ENCODE measurements at regions not wholly inside any gene's neighbourhood (a gene's known extent, or its start where the extent isn't known, plus 50 kb on each side); places are given as distances from the start of the nearest gene placed in this dataset.

DNA sequence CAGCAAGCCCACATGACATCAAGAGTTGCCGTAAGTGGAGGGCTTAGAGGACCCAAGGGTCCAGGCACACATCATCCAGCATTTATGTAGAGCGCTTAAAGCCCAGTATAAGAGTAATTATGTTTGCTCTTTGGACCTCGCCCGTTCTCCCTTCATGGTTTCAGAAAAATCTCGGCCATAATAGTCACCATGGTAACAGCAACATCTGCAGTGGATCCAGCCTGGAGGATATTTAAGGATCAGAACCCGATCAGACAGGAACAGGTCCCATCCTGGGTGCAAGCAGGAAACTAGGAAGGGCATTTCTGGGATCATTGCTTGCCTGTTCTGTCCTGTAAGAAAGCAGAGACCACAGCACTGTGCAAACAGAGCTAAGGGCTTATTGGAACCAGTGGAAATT, 89.9 kb upstream of the KAZN start:
- in situ Hi-C loops (cut with MboI; ENCODE audit: low pct_ligation_motif_present in 1 of 4, low pct_unique_long_range_greater_than_20kb in 1 of 4, low sequenced_read_pairs in 3 of 4) (no loop called here), intact Hi-C loops (cut with DNase I; ENCODE audit: low total_unique reads) (no loop called here)
- Histone ChIP-seq H3K27ac (no peak overlapping the region), H3K9me3 (no peaks in the 10 kb centered on the region), H3K4me3 (no peak overlapping the region), H3K4me1 (no peaks in the 10 kb centered on the region), H3K27me3 (no peaks in the 10 kb centered on the region), H3K36me3 (no peaks in the 10 kb centered on the region)
- TF ChIP-seq EP300 (IDR thresholded peaks at IDR 0.05; ENCODE audit: low read depth) (no peak), POLR2AphosphoS5 (IDR thresholded peaks at IDR 0.05) (no peak), POLR2A (IDR thresholded peaks at IDR 0.05) (no peak), CTCF (IDR thresholded peaks at IDR 0.05) (no peak)
- no peak for DNase-seq
- 79% methylated on average over 6 of the region's 6 CpGs; no CpG with 5 or more reads in 1 of the 2 donors for WGBS, 2 donors (ENCODE audit: low coverage in 1 of 2)

- in situ Hi-C loops (cut with MboI; ENCODE audit: low pct_ligation_motif_present in 1 of 4, low pct_unique_long_range_greater_than_20kb in 1 of 4, low sequenced_read_pairs in 3 of 4): no loop called here
- H3K27ac ChIP-seq: no peak overlapping the region
- 65 to 80% methylated on average over 1 to 2 of the region's 2 CpGs for WGBS, 2 donors (ENCODE audit: low coverage in 1 of 2)
These were observed 87.3 kb upstream of the KAZN start for GRCh38 chr1:14511166-14511680.

GRCh38 chr1:14511796-14512585, 86.5 kb upstream of the KAZN start:
- no peak overlapping the region for H3K4me3 ChIP-seq
- in situ Hi-C loops (cut with MboI; ENCODE audit: low pct_ligation_motif_present in 1 of 4, low pct_unique_long_range_greater_than_20kb in 1 of 4, low sequenced_read_pairs in 3 of 4): no loop called here
- H3K27me3 ChIP-seq: no peaks in the 10 kb centered on the region
- TF ChIP-seq EP300 (IDR thresholded peaks at IDR 0.05; ENCODE audit: low read depth) (no peak), POLR2AphosphoS5 (IDR thresholded peaks at IDR 0.05) (no peak), CTCF (IDR thresholded peaks at IDR 0.05) (no peak), POLR2A (IDR thresholded peaks at IDR 0.05) (no peak)
- intact Hi-C loops (cut with DNase I; ENCODE audit: low total_unique reads): no loop called here
- no peak overlapping the region for H3K27ac ChIP-seq
- H3K36me3 ChIP-seq: no peaks in the 10 kb centered on the region
- 51 to 75% methylated on average over 4 to 14 of the region's 14 CpGs for whole genome bisulfite sequencing, 2 donors (ENCODE audit: low coverage in 1 of 2)
- H3K9me3 ChIP-seq: no peaks in the 10 kb centered on the region
- no peak for DNase-seq
- peaks cover 0 to 4% (median 0%) of the 10 kb centered on the region in 4 donors for H3K4me1 ChIP-seq

More at GRCh38 chr1:14511166-14511680, 87.3 kb upstream of the KAZN start:
- Histone ChIP-seq H3K4me1 (no peaks in the 10 kb centered on the region), H3K4me3 (no peak overlapping the region), H3K9me3 (no peaks in the 10 kb centered on the region), H3K36me3 (no peaks in the 10 kb centered on the region), H3K27me3 (no peaks in the 10 kb centered on the region)
- TF ChIP-seq POLR2AphosphoS5 (IDR thresholded peaks at IDR 0.05) (no peak), EP300 (IDR thresholded peaks at IDR 0.05; ENCODE audit: low read depth) (no peak), POLR2A (IDR thresholded peaks at IDR 0.05) (no peak), CTCF (IDR thresholded peaks at IDR 0.05) (no peak)
- no peak for DNase-seq
- intact Hi-C loops (cut with DNase I; ENCODE audit: low total_unique reads): no loop called here

DNA sequence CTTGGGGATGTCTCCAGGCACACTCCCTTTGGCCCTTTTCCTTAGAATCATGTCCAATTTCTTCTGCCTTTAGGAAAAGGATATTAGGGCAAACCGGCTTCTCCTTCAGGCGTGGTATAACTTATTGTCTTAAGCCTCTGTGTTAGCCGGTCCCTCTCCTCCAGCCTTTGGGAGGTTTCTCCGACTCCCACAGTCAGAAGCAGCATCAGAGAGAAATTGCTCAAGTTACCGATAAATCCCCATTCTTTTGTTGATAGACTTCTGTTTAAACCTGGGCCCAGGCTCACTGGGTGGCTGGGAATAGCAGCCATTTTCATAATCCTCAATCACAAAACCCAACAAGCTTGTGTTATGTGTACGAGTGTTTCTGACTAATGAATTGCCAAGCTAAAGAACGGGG, 85.4 kb upstream of the KAZN start:
- WGBS, 2 donors (ENCODE audit: low coverage in 1 of 2): 69 to 77% methylated on average over 2 to 7 of the region's 7 CpGs
- peaks cover 0 to 4% (median 0%) of the 10 kb centered on the region in 4 donors for H3K4me1 ChIP-seq
- no peaks in the 10 kb centered on the region for H3K9me3 ChIP-seq
- H3K36me3 ChIP-seq: no peaks in the 10 kb centered on the region
- TF ChIP-seq EP300 (IDR thresholded peaks at IDR 0.05; ENCODE audit: low read depth) (no peak), POLR2AphosphoS5 (IDR thresholded peaks at IDR 0.05) (no peak), CTCF (IDR thresholded peaks at IDR 0.05) (no peak), POLR2A (IDR thresholded peaks at IDR 0.05) (no peak)
- DNase-seq: no peak
- H3K4me3 ChIP-seq: no peak overlapping the region
- in situ Hi-C loops (cut with MboI; ENCODE audit: low pct_ligation_motif_present in 1 of 4, low pct_unique_long_range_greater_than_20kb in 1 of 4, low sequenced_read_pairs in 3 of 4) (no loop called here), intact Hi-C loops (cut with DNase I; ENCODE audit: low total_unique reads) (no loop called here)
- H3K27ac ChIP-seq: no peak overlapping the region
- H3K27me3 ChIP-seq: no peaks in the 10 kb centered on the region
